Stimulated activated CD4-positive, alpha-beta T cell treated with anti-CD3 and anti-CD28 coated beads, TNF-alpha, amount 100 ng/mL, for 24 hours (primary cell): ENCODE measurements at regions not wholly inside any gene's neighbourhood (a gene's known extent, or its start where the extent isn't known, plus 50 kb on each side); places are given as distances from the start of the nearest gene placed in this dataset.
"Not testable (repeated sequence)": the region's sequence is repeated elsewhere in the genome, so short reads cannot be mapped to it uniquely, and the experiment has no call there.

Experiments used
- DNase-seq, 3 experiments: peaks; one replicate each; pipeline ENCODE4 v3.0.0-alpha.2; 2020; ENCODE audit warnings: low read depth in 3 of 3

- no peak for DNase-seq
Observed at GRCh38 chr4:57331959-57332358, 221.8 kb upstream of the IGFBP7 start.

GRCh38 chr4:57329279-57329678 is 219.1 kb upstream of the IGFBP7 start:
- no peak for DNase-seq

GRCh38 chr4:57324673-57325307 is 214.6 kb upstream of the IGFBP7 start:
- DNase-seq = no peak

GRCh38 chr4:57320849-57321248 is 210.7 kb upstream of the IGFBP7 start:
- no peak for DNase-seq

DNA sequence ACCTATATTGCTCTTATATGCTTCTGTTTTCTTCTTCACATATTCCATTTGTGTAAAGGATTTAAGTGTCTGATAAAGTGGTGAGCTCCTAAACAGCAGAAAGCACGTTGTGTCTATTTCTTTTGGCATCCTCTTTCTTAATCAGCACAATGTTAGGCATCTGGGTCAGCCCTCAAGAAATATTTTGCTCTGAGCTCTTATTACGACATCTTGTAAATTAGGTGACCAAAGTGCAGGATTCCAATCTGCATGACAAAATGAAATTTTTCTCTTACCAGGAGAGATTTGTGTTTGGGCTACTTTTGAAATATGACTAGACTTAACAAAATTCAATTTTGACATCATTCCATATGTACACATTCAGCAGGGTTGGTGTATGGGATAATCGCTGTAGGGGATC is 210.0 kb upstream of the IGFBP7 start:
- DNase-seq = no peak

DNA sequence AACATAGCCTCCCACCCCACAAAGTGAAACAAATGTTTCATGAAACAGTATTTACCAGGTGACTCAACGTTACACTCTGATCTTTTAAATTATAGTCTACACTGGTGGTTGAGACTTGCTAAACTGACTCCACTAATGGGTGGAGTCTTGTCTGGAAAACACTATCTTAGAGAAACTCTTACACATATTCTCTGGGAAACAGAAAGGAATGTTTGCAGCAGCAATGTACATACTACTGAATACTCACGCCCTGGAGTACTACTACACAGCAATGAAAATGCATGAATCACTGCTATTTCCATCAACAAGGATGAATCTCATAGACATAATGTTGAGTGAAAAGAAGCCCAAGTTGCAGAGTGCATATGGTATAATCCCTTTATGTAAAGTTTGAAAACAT is 208.5 kb upstream of the IGFBP7 start:
- no peak for DNase-seq

GRCh38 chr4:57314636-57315035 is 204.5 kb upstream of the IGFBP7 start:
- no peak for DNase-seq

GRCh38 chr4:57312296-57312695 is 202.1 kb upstream of the IGFBP7 start:
- no peak for DNase-seq

- DNase-seq = no peak
Observed at GRCh38 chr4:57309658-57310057, 199.5 kb upstream of the IGFBP7 start.

GRCh38 chr4:57308301-57308700 is 198.1 kb upstream of the IGFBP7 start:
- no peak for DNase-seq

- no peak for DNase-seq
Observed at GRCh38 chr4:57305836-57306235, 195.7 kb upstream of the IGFBP7 start.

DNA sequence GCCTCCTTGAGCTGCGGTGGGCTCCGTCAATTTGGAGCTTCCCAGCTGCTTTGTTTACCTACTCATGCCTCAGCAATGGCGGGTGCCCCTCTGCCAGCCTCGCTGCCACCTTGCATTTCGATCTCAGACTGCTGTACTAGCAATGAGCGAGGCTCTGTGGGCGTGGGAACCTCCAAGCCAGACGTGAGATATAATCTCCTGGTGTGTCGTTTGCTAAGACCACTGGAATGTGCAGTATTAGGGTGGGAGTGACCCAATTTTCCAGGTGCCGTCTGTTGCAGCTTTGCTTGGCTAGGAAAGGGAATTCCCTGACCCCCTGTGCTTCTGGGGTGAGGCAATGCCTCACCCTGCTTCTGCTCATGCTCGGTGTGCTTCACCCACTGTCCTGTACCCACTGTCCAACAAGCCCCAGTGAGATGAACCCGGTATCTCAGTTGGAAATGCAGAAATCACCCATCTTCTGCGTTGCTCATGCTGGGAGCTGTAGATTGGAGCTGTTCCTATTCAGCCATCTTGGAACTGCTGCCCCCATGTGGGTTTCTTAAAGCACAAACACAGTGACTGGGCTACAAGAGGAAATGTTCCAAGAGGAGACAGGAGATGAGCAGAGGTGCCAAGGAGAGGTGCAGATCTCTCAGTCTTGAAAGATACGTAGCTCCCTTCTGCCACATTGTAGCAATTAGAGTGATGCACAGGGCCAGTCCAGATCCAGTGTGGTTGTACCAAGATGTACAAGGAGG is 193.0 kb upstream of the IGFBP7 start:
- DNase-seq = no peak

DNA sequence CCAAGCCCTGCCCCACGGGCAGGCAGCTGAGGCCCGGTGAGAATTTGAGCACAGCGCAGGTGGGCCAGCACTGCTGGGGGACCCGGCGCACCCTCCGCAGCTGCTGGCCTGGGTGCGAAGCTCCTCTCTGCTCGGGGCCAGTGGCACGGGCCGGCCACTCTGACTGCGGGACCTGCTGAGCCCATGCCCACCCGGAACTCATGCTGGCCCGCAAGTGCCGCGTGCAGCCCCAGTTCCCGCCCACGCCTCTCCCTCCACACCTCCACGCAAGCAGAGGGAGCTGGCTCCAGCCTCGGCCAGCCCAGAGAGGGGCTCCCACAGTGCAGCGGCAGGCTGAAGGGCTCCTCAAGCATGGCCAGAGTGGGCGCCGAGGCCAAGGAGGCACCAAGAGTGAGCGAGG is 190.1 kb upstream of the IGFBP7 start:
- DNase-seq = not testable (repeated sequence)

- DNase-seq = no peak
Observed at GRCh38 chr4:57291911-57292310, 181.7 kb upstream of the IGFBP7 start.

- no peak for DNase-seq
Observed at GRCh38 chr4:57287687-57288604, 177.8 kb upstream of the IGFBP7 start.

- no peak for DNase-seq
Observed at GRCh38 chr4:57282933-57283310, 172.7 kb upstream of the IGFBP7 start.

DNA sequence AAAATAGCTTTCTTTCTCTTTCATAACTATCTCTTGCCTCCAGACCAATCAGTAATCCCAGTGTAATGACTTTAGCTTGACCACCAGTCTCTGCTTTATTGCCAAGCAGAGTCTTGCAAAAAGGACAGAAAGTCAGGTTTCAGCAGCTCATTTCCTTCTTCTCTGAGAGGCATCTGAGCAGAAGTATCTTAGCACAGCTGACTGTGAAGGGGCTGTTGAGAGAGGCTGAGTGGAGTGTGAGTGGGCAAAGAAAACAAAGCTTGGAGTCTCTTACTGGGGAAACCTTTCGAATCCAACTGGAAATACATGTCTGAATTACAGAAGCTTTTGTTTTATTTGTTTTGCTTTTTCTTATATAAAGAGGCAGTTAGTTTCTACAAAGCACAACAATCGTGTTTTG is 170.3 kb upstream of the IGFBP7 start:
- no peak for DNase-seq

GRCh38 chr4:57278780-57279179 is 168.6 kb upstream of the IGFBP7 start:
- no peak for DNase-seq

- DNase-seq = no peak
Observed at GRCh38 chr4:57274082-57274481, 163.9 kb upstream of the IGFBP7 start.

GRCh38 chr4:57270346-57270745 is 160.2 kb upstream of the IGFBP7 start:
- DNase-seq = no peak

GRCh38 chr4:57265831-57266582 is 155.8 kb upstream of the IGFBP7 start:
- no peak for DNase-seq

GRCh38 chr4:57254754-57255153 is 144.6 kb upstream of the IGFBP7 start:
- DNase-seq = no peak
